AG04450 (cell line): ENCODE measurements at regions not wholly inside any gene's neighbourhood (a gene's known extent, or its start where the extent isn't known, plus 50 kb on each side); places are given as distances from the start of the nearest gene placed in this dataset.

ENCODE experiments used
- CTCF ChIA-PET: fragments of 300-600, 350-600 bp; formaldehyde crosslinking; extraction: SDS; loops from one replicate; lab custom pipeline; 2022; ENCODE audit warnings: antibody characterized with exemption, inconsistent platforms; lab: Charles Lee
- POLR2A ChIA-PET: fragments of 350-600 bp; formaldehyde crosslinking; extraction: SDS; loops from one replicate; lab custom pipeline; 2021; ENCODE audit warnings: antibody characterized with exemption, inconsistent platforms; lab: Yijun Ruan, JAX
- DNase-seq: peaks from one replicate; pipeline ENCODE4 v3.0.0-alpha.2; 2011; ENCODE audit warnings: low read depth, low spot score
- H3K27ac ChIP-seq: one replicate; pipeline ENCODE4 v1.5.1; 2012; ENCODE audit warnings: low read depth, low read length, control low read depth
- H3K27me3 ChIP-seq: one replicate; pipeline ENCODE4 v1.6.0; 2012; ENCODE audit warnings: low read length; ENCODE audit not compliant: control insufficient read depth, insufficient read depth
- H3K4me3 ChIP-seq: 2 replicates; pipeline ENCODE4 v1.5.1; 2011; ENCODE audit warnings: mild to moderate bottlenecking, low read depth, low read length, control low read depth
- H3K9me3 ChIP-seq: 2 replicates; pipeline ENCODE4 v1.5.1; 2012; ENCODE audit warnings: low read length; ENCODE audit not compliant: control insufficient read depth, insufficient read depth
- CTCF ChIP-seq: IDR thresholded peaks from 2 replicates; pipeline ENCODE4 v1.5.1; 2011; ENCODE audit warnings: low read depth, low read length, control low read depth, inconsistent platforms

DNA sequence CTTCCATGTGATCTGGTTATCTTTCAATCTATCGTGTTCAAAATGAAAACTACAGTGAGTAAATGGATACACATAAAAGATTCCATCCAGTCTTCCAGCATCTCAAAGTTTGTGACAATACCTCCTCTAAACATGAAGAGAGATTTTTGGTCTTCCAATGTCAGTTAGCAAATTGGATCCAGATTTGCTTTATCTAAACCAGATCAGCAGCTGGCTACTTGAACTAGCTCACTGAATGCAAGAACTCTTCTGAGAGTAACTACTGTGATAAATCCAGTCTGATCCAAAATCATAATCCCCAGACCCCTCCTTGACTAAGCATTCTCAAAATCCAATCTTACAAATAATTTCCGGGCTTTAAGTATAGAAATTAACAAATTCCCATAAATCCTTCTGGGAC, 2177.9 kb upstream of the C9orf72 start:
- CTCF ChIA-PET = no interaction called here
- Histone ChIP-seq H3K9me3 (no peaks in the 10 kb centered on the region), H3K27ac (no peak overlapping the region), H3K27me3 (no peaks in the 10 kb centered on the region), H3K4me3 (no peak overlapping the region)
- no peak for DNase-seq
- POLR2A ChIA-PET = no interaction called here
- TF ChIP-seq CTCF = no peak

GRCh38 chr9:29753638-29754037, 2180.4 kb upstream of the C9orf72 start:
- POLR2A ChIA-PET = interaction anchor here (0.6 kb wide), 1 partner anchor 16 kb away, joined by 3 read pairs; no protein-coding TSS in a partner anchor
- no peaks in the 10 kb centered on the region for H3K9me3 ChIP-seq
- no peak overlapping the region for H3K4me3 ChIP-seq
- H3K27ac ChIP-seq = no peak overlapping the region
- DNase-seq = no peak
- TF ChIP-seq CTCF = no peak
- CTCF ChIA-PET = no interaction called here
- no peaks in the 10 kb centered on the region for H3K27me3 ChIP-seq

GRCh38 chr9:29769019-29769418, 2195.7 kb upstream of the C9orf72 start:
- no peak for TF ChIP-seq CTCF
- Histone ChIP-seq H3K9me3 (no peaks in the 10 kb centered on the region; the same call in 1 of the 2 replicates), H3K27me3 (no peaks in the 10 kb centered on the region), H3K27ac (no peak overlapping the region), H3K4me3 (no peak overlapping the region)
- ChIA-PET CTCF (no interaction called here), POLR2A (no interaction called here)
- no peak for DNase-seq

- ChIA-PET CTCF (no interaction called here), POLR2A (no interaction called here)
- Histone ChIP-seq H3K4me3 (no peak overlapping the region), H3K27ac (no peak overlapping the region), H3K27me3 (no peaks in the 10 kb centered on the region), H3K9me3 (no peaks in the 10 kb centered on the region; the same call in 1 of the 2 replicates)
- TF ChIP-seq CTCF = no peak
- DNase-seq = no peak
Measured at GRCh38 chr9:29773676-29774075, 2200.4 kb upstream of the C9orf72 start.

GRCh38 chr9:29775491-29775890, 2202.2 kb upstream of the C9orf72 start:
- ChIA-PET POLR2A (no interaction called here), CTCF (no interaction called here)
- no peaks in the 10 kb centered on the region for H3K27me3 ChIP-seq
- TF ChIP-seq CTCF = no peak
- DNase-seq = no peak
- H3K4me3 ChIP-seq = no peak overlapping the region
- no peak overlapping the region for H3K27ac ChIP-seq
- H3K9me3 ChIP-seq = peaks cover 5% of the 10 kb centered on the region
